Testis (tissue), 2 donors: ENCODE measurements at regions not wholly inside any gene's neighbourhood (a gene's known extent, or its start where the extent isn't known, plus 50 kb on each side); places are given as distances from the start of the nearest gene placed in this dataset.

Source experiments
- DNase-seq: peaks from one replicate; pipeline ENCODE4 v3.0.0-alpha.2; 2019
- H3K27ac ChIP-seq, 2 donors: fragments of 200-600 bp; sonication (generic); one replicate each; pipeline ENCODE4 v1.5.1; 2019
- H3K27me3 ChIP-seq: fragments of 200-600 bp; sonication (generic); one replicate; pipeline ENCODE4 v1.5.1; 2019
- H3K36me3 ChIP-seq: fragments of 200-600 bp; sonication (generic); one replicate; pipeline ENCODE4 v1.5.1; 2017; ENCODE audit warnings: low read depth; ENCODE audit errors: missing control alignments
- H3K4me1 ChIP-seq: fragments of 200-600 bp; sonication (generic); one replicate; pipeline ENCODE4 v1.5.1; 2019
- H3K4me3 ChIP-seq, 2 donors: fragments of 200-600 bp; sonication (generic); one replicate each; pipeline ENCODE4 v1.5.1; 2017 to 2019
- H3K9me3 ChIP-seq: fragments of 200-600 bp; sonication (generic); one replicate; pipeline ENCODE4 v1.5.1; 2017
- POLR2A ChIP-seq: fragments of 450-650 bp; IDR thresholded peaks from one replicate; pipeline ENCODE4 v1.6.1; 2017; ENCODE audit warnings: antibody characterized with exemption, mild to moderate bottlenecking, moderate library complexity
- WGBS, 2 donors: methylation state at CpG; one replicate each; pipeline ENCODE4 v1.1.5; 2018; 5-methylcytosine and 5-hydroxymethylcytosine counted together
- intact Hi-C: fragments of 100-400 bp; cut with DNase I; formaldehyde crosslinking; loops from one replicate; pipeline ENCODE4 v1.15.1; 2023; ENCODE audit warnings: low total_unique reads
- TF ChIP-seq, protein P1 (sequence below), 3 experiments: fragments of 450-650 bp in 2 of 3; fragments of 200-600 bp in 1 of 3; sonication (generic) in 1 of 3; IDR thresholded peaks; one replicate each; pipeline ENCODE4 v1.5.1; 2016 to 2019; ENCODE audit warnings: antibody characterized with exemption in 3 of 3, mild to moderate bottlenecking in 2 of 3, moderate library complexity in 1 of 3

DNA sequence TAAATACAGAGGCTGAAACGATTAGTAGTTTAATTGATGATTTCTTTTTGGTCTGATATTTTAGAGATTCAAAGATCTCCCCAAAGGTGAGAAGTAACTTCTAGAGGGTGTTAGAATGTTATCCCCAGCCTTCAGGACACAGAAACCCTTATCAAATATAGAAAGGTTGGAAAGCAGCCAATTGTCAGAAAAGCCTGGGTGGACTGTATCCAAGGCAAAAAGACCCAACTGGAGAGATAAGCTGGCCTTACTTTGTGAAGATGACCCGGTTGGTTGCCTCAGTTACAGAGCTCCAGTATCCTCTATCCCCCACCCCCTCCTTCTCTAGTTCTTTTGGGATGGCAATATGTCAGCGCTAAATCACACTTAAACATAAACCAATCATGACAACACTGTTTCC lies 75.7 kb downstream of the GCNT4 start:
- DNase-seq: no peak
- WGBS, 2 donors: 66 to 69% methylated on average over 3 of the region's 3 CpGs
- intact Hi-C loops: no loop called here
- Histone ChIP-seq H3K27me3 (no peaks in the 10 kb centered on the region), H3K36me3 (no peaks in the 10 kb centered on the region), H3K4me1 (no peaks in the 10 kb centered on the region), H3K4me3 (no peak overlapping the region), H3K27ac (no peak overlapping the region), H3K9me3 (no peaks in the 10 kb centered on the region)
- no peak for TF ChIP-seq POLR2A
- TF ChIP-seq, protein P1, sequence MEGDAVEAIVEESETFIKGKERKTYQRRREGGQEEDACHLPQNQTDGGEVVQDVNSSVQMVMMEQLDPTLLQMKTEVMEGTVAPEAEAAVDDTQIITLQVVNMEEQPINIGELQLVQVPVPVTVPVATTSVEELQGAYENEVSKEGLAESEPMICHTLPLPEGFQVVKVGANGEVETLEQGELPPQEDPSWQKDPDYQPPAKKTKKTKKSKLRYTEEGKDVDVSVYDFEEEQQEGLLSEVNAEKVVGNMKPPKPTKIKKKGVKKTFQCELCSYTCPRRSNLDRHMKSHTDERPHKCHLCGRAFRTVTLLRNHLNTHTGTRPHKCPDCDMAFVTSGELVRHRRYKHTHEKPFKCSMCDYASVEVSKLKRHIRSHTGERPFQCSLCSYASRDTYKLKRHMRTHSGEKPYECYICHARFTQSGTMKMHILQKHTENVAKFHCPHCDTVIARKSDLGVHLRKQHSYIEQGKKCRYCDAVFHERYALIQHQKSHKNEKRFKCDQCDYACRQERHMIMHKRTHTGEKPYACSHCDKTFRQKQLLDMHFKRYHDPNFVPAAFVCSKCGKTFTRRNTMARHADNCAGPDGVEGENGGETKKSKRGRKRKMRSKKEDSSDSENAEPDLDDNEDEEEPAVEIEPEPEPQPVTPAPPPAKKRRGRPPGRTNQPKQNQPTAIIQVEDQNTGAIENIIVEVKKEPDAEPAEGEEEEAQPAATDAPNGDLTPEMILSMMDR (IDR thresholded peaks at IDR 0.05): no peak

- intact Hi-C loops: no loop called here
- 93 to 98% methylated on average over 3 of the region's 3 CpGs for WGBS, 2 donors
- H3K4me1 ChIP-seq: no peaks in the 10 kb centered on the region
Measured at GRCh38 chr5:74975582-74975981, 76.8 kb downstream of the GCNT4 start.

DNA sequence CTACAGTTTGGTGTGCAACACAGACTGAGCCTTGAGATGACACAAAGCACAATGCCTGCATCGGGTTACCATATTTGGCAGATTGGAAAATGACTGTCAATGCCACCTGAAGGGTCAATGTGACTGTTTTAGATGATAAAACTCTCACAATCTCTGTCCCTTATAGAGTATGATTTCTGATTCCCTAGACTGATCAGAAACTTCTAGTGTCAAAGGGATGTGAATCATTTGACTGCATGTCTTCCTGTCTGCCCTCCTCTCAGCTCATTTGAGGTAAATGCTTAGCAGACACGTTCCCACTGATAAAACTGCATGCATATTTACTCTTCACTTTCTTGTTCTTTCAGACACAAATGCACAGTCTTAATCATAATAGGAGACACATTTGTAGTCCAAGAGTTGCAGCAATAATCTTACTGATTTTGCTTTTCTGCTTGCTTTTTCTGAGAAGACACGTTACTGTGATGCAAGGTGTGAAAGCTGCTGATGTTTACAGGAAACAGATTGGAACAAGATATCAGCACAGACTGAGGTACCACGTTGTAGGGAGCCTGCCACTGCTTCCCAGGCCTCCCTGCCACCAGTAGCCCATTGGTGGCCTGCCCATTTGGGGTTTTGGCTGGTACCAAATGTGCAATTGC lies 77.8 kb downstream of the GCNT4 start:
- WGBS, 2 donors: 66 to 70% methylated on average over 4 of the region's 4 CpGs

More at GRCh38 chr5:74975582-74975981, 76.8 kb downstream of the GCNT4 start:
- no peak for DNase-seq
- Histone ChIP-seq H3K27me3 (no peaks in the 10 kb centered on the region), H3K4me3 (no peak overlapping the region), H3K9me3 (no peaks in the 10 kb centered on the region), H3K27ac (no peak overlapping the region), H3K36me3 (no peaks in the 10 kb centered on the region)
- TF ChIP-seq POLR2A: no peak
- TF ChIP-seq, protein P1 (IDR thresholded peaks at IDR 0.05): no peak

DNA sequence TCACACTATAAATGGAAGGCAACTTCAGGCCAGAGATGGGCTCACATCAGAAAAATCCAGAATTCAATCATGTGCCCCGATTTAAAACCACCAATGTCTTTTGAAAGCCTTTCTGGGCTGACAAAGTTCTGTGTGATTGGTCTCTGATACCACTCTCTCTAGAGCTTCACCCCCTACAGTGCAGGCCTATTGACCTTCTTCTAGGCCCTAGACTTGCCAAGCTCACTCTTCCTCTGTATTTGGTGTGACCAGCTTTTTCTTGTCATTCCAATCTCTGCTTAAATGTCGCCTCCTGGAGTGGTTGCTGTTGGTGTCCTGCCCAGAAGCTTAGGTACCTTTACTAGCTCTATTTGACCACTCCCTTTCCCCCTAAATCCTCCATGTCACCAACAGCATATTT lies 78.7 kb downstream of the GCNT4 start:
- WGBS, 2 donors: 96 to 97% methylated on average over 2 of the region's 2 CpGs

More for the DNA sequence above, 77.8 kb downstream of the GCNT4 start:
- Histone ChIP-seq H3K9me3 (no peaks in the 10 kb centered on the region), H3K36me3 (no peaks in the 10 kb centered on the region), H3K4me3 (no peak overlapping the region), H3K27ac (no peak overlapping the region), H3K27me3 (no peaks in the 10 kb centered on the region), H3K4me1 (no peaks in the 10 kb centered on the region)
- DNase-seq: no peak
- intact Hi-C loops: no loop called here
- TF ChIP-seq POLR2A: no peak
- TF ChIP-seq, protein P1 (IDR thresholded peaks at IDR 0.05): no peak

More for the DNA sequence above, 78.7 kb downstream of the GCNT4 start:
- no peak overlapping the region for H3K27ac ChIP-seq
- no peaks in the 10 kb centered on the region for H3K27me3 ChIP-seq
- DNase-seq: no peak
- H3K36me3 ChIP-seq: no peaks in the 10 kb centered on the region
- TF ChIP-seq, protein P1 (IDR thresholded peaks at IDR 0.05): no peak
- no peak for TF ChIP-seq POLR2A
- H3K4me3 ChIP-seq: no peak overlapping the region
- H3K4me1 ChIP-seq: no peaks in the 10 kb centered on the region
- intact Hi-C loops: no loop called here
- H3K9me3 ChIP-seq: no peaks in the 10 kb centered on the region
